HEK293 (cell line): ENCODE measurements at regions not wholly inside any gene's neighbourhood (a gene's known extent, or its start where the extent isn't known, plus 50 kb on each side); places are given as distances from the start of the nearest gene placed in this dataset.

Experiments used
- CTCF ChIA-PET: fragments of 350-600 bp; formaldehyde crosslinking; extraction: SDS; loops from one replicate; lab custom pipeline; 2021; ENCODE audit warnings: antibody characterized with exemption; lab: Yijun Ruan, JAX
- POLR2A ChIA-PET: fragments of 300-600 bp; formaldehyde crosslinking; extraction: SDS; loops from one replicate; lab custom pipeline; 2020; ENCODE audit warnings: antibody characterized with exemption, inconsistent platforms; lab: Yijun Ruan, JAX
- H3K27ac ChIP-seq: fragments of 200-500 bp; sonication (Bioruptor generic); 2 replicates; pipeline ENCODE4 v1.5.1; 2014; ENCODE audit warnings: low read depth, low read length, control low read depth, inconsistent platforms; ENCODE audit errors: extremely low read depth
- H3K36me3 ChIP-seq, 2 experiments: fragments of 200-500 bp in 1 of 2; sonication (Bioruptor generic) in 1 of 2; 1 replicate in 1 of 2; 2 replicates in 1 of 2; pipeline ENCODE4 v1.5.1; 2014 to 2017; ENCODE audit warnings: inconsistent platforms in 2 of 2, low read length in 2 of 2; ENCODE audit not compliant: control insufficient read depth in 2 of 2, insufficient read depth in 1 of 2
- H3K4me1 ChIP-seq: fragments of 200-500 bp; sonication (Bioruptor generic); 2 replicates; pipeline ENCODE4 v1.5.1; 2014; ENCODE audit warnings: mild to moderate bottlenecking, low read length, inconsistent platforms; ENCODE audit not compliant: control insufficient read depth, insufficient read depth
- H3K4me3 ChIP-seq: 2 replicates; pipeline ENCODE4 v1.5.1; 2011; ENCODE audit warnings: low read depth, mild to moderate bottlenecking, control low read depth, low read length, moderate library complexity
- H3K9me3 ChIP-seq: fragments of 200-500 bp; sonication (Bioruptor generic); 2 replicates; pipeline ENCODE4 v1.5.1; 2014; ENCODE audit warnings: low read depth, low read length, inconsistent platforms; ENCODE audit not compliant: control insufficient read depth, insufficient read depth
- KLF8 ChIP-seq: fragments of 450-650 bp; formaldehyde crosslinking; IDR thresholded peaks from 2 replicates; pipeline ENCODE4 v1.5.1; 2016; ENCODE audit warnings: missing biosample characterization, missing genetic modification characterization
- OVOL3 ChIP-seq: fragments of 450-650 bp; formaldehyde crosslinking; IDR thresholded peaks from 2 replicates; pipeline ENCODE4 v1.5.1; 2016; ENCODE audit warnings: missing biosample characterization, missing genetic modification characterization
- SCRT2 ChIP-seq: fragments of 450-650 bp; formaldehyde crosslinking; IDR thresholded peaks from 2 replicates; pipeline ENCODE4 v1.5.1; 2016; ENCODE audit warnings: missing biosample characterization, missing genetic modification characterization
- SETDB1 ChIP-seq: IDR thresholded peaks from one replicate; pipeline ENCODE4 v1.6.1; 2017; ENCODE audit warnings: mild to moderate bottlenecking, low read length, moderate library complexity, mixed read lengths; ENCODE audit not compliant: insufficient read length
- SP2 ChIP-seq: fragments of 450-650 bp; formaldehyde crosslinking; IDR thresholded peaks from 2 replicates; pipeline ENCODE4 v1.5.1; 2016; ENCODE audit warnings: missing biosample characterization, missing genetic modification characterization
- YY2 ChIP-seq: fragments of 450-650 bp; formaldehyde crosslinking; IDR thresholded peaks from 2 replicates; pipeline ENCODE4 v1.5.1; 2016; ENCODE audit warnings: missing biosample characterization, missing genetic modification characterization
- ZBTB1 ChIP-seq: fragments of 450-650 bp; formaldehyde crosslinking; IDR thresholded peaks from 2 replicates; pipeline ENCODE4 v1.5.1; 2016; ENCODE audit warnings: missing biosample characterization, missing genetic modification characterization
- ZBTB20 ChIP-seq: fragments of 450-650 bp; formaldehyde crosslinking; IDR thresholded peaks from 2 replicates; pipeline ENCODE4 v1.5.1; 2016; ENCODE audit warnings: missing biosample characterization, missing genetic modification characterization
- ZBTB21 ChIP-seq: fragments of 450-650 bp; formaldehyde crosslinking; IDR thresholded peaks from 2 replicates; pipeline ENCODE4 v1.5.1; 2017; ENCODE audit warnings: missing biosample characterization, missing genetic modification characterization
- ZNF138 ChIP-seq: fragments of 450-650 bp; formaldehyde crosslinking; IDR thresholded peaks from 2 replicates; pipeline ENCODE4 v1.5.1; 2016; ENCODE audit warnings: missing biosample characterization, missing genetic modification characterization, borderline replicate concordance
- ZNF211 ChIP-seq: fragments of 450-650 bp; formaldehyde crosslinking; IDR thresholded peaks from 2 replicates; pipeline ENCODE4 v1.5.1; 2016; ENCODE audit warnings: low read depth, missing biosample characterization, missing genetic modification characterization
- ZNF292 ChIP-seq: fragments of 450-650 bp; formaldehyde crosslinking; IDR thresholded peaks from 2 replicates; pipeline ENCODE4 v1.5.1; 2016; ENCODE audit warnings: low read depth, missing biosample characterization, missing genetic modification characterization, borderline replicate concordance
- ZNF335 ChIP-seq: fragments of 450-650 bp; formaldehyde crosslinking; conservative IDR thresholded peaks from 2 replicates; pipeline ENCODE4 v1.5.1; 2016; ENCODE audit warnings: missing biosample characterization, missing genetic modification characterization
- ZNF423 ChIP-seq: fragments of 450-650 bp; formaldehyde crosslinking; IDR thresholded peaks from 2 replicates; pipeline ENCODE4 v1.5.1; 2016; ENCODE audit warnings: missing biosample characterization, missing genetic modification characterization
- ZNF473 ChIP-seq: fragments of 450-650 bp; formaldehyde crosslinking; IDR thresholded peaks from 2 replicates; pipeline ENCODE4 v1.5.1; 2017; ENCODE audit warnings: missing biosample characterization, missing genetic modification characterization
- ZNF48 ChIP-seq: fragments of 450-650 bp; formaldehyde crosslinking; IDR thresholded peaks from 2 replicates; pipeline ENCODE4 v1.5.1; 2016; ENCODE audit warnings: missing biosample characterization, missing genetic modification characterization
- ZNF514 ChIP-seq: fragments of 450-650 bp; formaldehyde crosslinking; IDR thresholded peaks from 2 replicates; pipeline ENCODE4 v1.5.1; 2016; ENCODE audit warnings: missing biosample characterization, missing genetic modification characterization
- ZNF558 ChIP-seq: fragments of 450-650 bp; formaldehyde crosslinking; IDR thresholded peaks from 2 replicates; pipeline ENCODE4 v1.5.1; 2016; ENCODE audit warnings: missing biosample characterization, missing genetic modification characterization
- ZSCAN16 ChIP-seq: fragments of 450-650 bp; formaldehyde crosslinking; IDR thresholded peaks from 2 replicates; pipeline ENCODE4 v1.5.1; 2016; ENCODE audit warnings: missing biosample characterization, missing genetic modification characterization
- TF ChIP-seq, protein P1 (sequence below): fragments of 450-650 bp; formaldehyde crosslinking; IDR thresholded peaks from 2 replicates; pipeline ENCODE4 v1.5.1; 2016; ENCODE audit warnings: missing biosample characterization, missing genetic modification characterization
- TF ChIP-seq, protein P2 (sequence below): fragments of 450-650 bp; formaldehyde crosslinking; IDR thresholded peaks from 2 replicates; pipeline ENCODE4 v1.5.0; 2017; ENCODE audit warnings: missing biosample characterization, missing genetic modification characterization, borderline replicate concordance
- TF ChIP-seq, protein P3 (sequence below): fragments of 450-650 bp; formaldehyde crosslinking; IDR thresholded peaks from 2 replicates; pipeline ENCODE4 v1.5.1; 2016; ENCODE audit warnings: missing biosample characterization, missing genetic modification characterization
- TF ChIP-seq, protein P4 (sequence below): fragments of 450-650 bp; formaldehyde crosslinking; IDR thresholded peaks from 2 replicates; pipeline ENCODE4 v1.5.1; 2016; ENCODE audit warnings: missing biosample characterization, missing genetic modification characterization
- TF ChIP-seq, protein P5 (sequence below): fragments of 450-650 bp; formaldehyde crosslinking; IDR thresholded peaks from 2 replicates; pipeline ENCODE4 v1.5.1; 2016; ENCODE audit warnings: missing biosample characterization, missing genetic modification characterization, borderline replicate concordance

DNA sequence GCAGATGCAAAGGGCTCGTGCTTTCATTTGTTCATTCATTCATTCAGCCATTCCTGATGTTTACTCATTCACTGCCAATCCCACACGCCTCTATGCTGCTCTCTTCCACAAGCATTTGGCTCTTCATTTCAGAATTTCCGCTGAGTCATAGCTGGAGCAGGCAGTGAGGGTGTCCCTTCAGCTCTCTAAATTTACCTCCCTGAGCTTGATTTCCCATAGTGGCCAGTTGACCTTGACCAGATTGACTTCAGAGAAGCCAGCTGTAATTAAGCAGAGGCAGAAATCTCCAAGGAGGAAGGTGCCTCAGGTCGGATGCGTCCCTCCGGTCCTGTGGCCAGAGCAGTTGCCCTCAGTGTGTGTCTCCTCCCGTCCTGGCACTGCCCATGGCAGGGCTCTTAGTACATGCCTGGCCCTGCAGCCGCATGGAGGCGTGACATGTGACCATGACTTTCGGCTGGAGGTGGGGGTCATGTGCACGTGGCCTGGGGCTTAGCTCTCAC lies 267.2 kb upstream of the ECI2 start:
- ChIA-PET POLR2A (no interaction called here), CTCF (interaction anchor here (0.7 to 1.1 kb wide), 2 partner anchors 17 to 216 kb away, joined by 3 read pairs; no protein-coding TSS in a partner anchor)
- TF ChIP-seq ZNF335 (tag by site-specific recombination) (no peak), YY2 (tag by site-specific recombination) (no peak), ZBTB21 (tag by site-specific recombination) (no peak), ZNF48 (no peak), ZNF558 (tag by site-specific recombination) (no peak), ZSCAN16 (no peak), ZBTB1 (no peak)
- TF ChIP-seq, protein P1, sequence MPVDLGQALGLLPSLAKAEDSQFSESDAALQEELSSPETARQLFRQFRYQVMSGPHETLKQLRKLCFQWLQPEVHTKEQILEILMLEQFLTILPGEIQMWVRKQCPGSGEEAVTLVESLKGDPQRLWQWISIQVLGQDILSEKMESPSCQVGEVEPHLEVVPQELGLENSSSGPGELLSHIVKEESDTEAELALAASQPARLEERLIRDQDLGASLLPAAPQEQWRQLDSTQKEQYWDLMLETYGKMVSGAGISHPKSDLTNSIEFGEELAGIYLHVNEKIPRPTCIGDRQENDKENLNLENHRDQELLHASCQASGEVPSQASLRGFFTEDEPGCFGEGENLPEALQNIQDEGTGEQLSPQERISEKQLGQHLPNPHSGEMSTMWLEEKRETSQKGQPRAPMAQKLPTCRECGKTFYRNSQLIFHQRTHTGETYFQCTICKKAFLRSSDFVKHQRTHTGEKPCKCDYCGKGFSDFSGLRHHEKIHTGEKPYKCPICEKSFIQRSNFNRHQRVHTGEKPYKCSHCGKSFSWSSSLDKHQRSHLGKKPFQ (tag by site-specific recombination), result no peak
- TF ChIP-seq, protein P2, sequence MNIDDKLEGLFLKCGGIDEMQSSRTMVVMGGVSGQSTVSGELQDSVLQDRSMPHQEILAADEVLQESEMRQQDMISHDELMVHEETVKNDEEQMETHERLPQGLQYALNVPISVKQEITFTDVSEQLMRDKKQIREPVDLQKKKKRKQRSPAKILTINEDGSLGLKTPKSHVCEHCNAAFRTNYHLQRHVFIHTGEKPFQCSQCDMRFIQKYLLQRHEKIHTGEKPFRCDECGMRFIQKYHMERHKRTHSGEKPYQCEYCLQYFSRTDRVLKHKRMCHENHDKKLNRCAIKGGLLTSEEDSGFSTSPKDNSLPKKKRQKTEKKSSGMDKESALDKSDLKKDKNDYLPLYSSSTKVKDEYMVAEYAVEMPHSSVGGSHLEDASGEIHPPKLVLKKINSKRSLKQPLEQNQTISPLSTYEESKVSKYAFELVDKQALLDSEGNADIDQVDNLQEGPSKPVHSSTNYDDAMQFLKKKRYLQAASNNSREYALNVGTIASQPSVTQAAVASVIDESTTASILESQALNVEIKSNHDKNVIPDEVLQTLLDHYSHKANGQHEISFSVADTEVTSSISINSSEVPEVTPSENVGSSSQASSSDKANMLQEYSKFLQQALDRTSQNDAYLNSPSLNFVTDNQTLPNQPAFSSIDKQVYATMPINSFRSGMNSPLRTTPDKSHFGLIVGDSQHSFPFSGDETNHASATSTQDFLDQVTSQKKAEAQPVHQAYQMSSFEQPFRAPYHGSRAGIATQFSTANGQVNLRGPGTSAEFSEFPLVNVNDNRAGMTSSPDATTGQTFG, result no peak
- Histone ChIP-seq H3K9me3 (no peaks in the 10 kb centered on the region), H3K27ac (no peak overlapping the region), H3K4me1 (no peaks in the 10 kb centered on the region), H3K36me3 (no peaks in the 10 kb centered on the region), H3K4me3 (no peak overlapping the region)

DNA sequence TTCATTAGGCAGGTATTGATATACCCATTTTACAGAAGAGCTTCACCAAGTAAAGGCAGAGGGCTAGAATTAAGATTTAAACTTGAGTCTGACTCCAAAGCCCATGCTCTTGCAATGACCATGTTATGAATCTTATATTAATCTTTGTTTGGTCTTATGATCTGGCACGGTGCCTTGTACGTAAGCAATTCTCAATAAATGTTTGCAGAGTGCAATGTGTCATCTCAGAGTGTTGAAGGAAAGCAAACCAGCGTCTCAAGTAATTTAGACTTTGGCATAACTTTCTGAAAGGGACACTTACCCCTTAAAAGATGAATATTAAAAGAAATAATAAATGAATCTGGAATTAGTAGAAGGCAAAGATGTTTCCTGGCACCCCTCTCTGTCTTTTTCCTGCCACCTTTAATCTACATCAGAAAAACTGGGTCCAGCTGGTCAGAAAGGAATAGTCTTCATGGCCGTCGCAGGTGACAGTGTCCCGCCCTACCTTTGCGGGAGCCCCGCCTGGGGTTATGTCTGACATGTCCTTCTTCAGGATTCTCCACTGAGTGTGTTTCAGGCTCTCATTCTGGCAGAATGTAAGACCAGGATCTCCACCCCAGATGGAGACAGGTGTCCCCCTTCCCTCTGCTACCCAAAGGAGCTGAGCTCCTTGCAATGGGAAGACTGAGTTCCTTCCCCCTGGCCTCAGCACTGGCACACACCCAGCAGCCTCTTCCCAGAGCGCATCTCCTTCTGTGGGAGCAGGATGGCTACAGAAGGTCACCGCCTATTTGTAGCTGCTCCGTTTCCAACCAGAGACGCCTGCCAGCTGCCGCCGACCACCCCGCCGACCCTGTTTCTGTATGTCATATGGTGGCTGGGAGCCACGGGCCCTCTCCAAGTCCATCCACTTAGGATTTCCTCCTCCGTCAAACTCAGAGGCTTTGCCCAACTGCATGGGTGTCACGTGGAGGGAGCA lies 266.3 kb upstream of the ECI2 start:
- ChIA-PET POLR2A (no interaction called here), CTCF (interaction anchor here (0.7 to 1.1 kb wide), 2 partner anchors 16 to 44 kb away, joined by 3 to 4 read pairs; no protein-coding TSS in a partner anchor)
- no peak overlapping the region for H3K27ac ChIP-seq
- no peaks in the 10 kb centered on the region for H3K4me1 ChIP-seq
- H3K9me3 ChIP-seq, result no peaks in the 10 kb centered on the region
- H3K36me3 ChIP-seq, result no peaks in the 10 kb centered on the region
- TF ChIP-seq, protein P3, sequence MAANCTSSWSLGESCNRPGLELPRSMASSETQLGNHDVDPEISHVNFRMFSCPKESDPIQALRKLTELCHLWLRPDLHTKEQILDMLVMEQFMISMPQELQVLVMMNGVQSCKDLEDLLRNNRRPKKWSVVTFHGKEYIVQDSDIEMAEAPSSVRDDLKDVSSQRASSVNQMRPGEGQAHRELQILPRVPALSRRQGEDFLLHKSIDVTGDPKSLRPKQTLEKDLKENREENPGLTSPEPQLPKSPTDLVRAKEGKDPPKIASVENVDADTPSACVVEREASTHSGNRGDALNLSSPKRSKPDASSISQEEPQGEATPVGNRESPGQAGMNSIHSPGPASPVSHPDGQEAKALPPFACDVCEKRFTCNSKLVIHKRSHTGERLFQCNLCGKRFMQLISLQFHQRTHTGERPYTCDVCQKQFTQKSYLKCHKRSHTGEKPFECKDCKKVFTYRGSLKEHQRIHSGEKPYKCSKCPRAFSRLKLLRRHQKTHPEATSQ, result no peak
- TF ChIP-seq KLF8 (no peak), SP2 (no peak), ZNF138 (no peak), ZBTB20 (tag by site-specific recombination) (no peak), SCRT2 (tag by site-specific recombination) (no peak), ZNF514 (tag by site-specific recombination) (no peak), ZNF292 (tag by site-specific recombination) (no peak), OVOL3 (tag by site-specific recombination) (no peak), ZNF423 (tag by site-specific recombination) (no peak), SETDB1 (no peak), ZNF211 (no peak), ZNF473 (tag by site-specific recombination) (no peak)
- TF ChIP-seq, protein P4, sequence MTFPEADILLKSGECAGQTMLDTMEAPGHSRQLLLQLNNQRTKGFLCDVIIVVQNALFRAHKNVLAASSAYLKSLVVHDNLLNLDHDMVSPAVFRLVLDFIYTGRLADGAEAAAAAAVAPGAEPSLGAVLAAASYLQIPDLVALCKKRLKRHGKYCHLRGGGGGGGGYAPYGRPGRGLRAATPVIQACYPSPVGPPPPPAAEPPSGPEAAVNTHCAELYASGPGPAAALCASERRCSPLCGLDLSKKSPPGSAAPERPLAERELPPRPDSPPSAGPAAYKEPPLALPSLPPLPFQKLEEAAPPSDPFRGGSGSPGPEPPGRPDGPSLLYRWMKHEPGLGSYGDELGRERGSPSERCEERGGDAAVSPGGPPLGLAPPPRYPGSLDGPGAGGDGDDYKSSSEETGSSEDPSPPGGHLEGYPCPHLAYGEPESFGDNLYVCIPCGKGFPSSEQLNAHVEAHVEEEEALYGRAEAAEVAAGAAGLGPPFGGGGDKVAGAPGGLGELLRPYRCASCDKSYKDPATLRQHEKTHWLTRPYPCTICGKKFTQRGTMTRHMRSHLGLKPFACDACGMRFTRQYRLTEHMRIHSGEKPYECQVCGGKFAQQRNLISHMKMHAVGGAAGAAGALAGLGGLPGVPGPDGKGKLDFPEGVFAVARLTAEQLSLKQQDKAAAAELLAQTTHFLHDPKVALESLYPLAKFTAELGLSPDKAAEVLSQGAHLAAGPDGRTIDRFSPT (tag by site-specific recombination), result no peak
- TF ChIP-seq, protein P5, sequence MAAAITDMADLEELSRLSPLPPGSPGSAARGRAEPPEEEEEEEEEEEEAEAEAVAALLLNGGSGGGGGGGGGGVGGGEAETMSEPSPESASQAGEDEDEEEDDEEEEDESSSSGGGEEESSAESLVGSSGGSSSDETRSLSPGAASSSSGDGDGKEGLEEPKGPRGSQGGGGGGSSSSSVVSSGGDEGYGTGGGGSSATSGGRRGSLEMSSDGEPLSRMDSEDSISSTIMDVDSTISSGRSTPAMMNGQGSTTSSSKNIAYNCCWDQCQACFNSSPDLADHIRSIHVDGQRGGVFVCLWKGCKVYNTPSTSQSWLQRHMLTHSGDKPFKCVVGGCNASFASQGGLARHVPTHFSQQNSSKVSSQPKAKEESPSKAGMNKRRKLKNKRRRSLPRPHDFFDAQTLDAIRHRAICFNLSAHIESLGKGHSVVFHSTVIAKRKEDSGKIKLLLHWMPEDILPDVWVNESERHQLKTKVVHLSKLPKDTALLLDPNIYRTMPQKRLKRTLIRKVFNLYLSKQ, result no peak
- no peak overlapping the region for H3K4me3 ChIP-seq
